GM12891 (cell line): ENCODE measurements at regions not wholly inside any gene's neighbourhood (a gene's known extent, or its start where the extent isn't known, plus 50 kb on each side); places are given as distances from the start of the nearest gene placed in this dataset.

Experiments
- PAX5 ChIP-seq: IDR thresholded peaks from 2 replicates; pipeline ENCODE4 v1.6.1; 2011; ENCODE audit warnings: low read length, moderate library complexity, mild to moderate bottlenecking; ENCODE audit not compliant: insufficient read depth, severe bottlenecking
- POLR2A ChIP-seq: IDR thresholded peaks from 2 replicates; pipeline ENCODE4 v1.6.1; 2011; ENCODE audit warnings: low read depth, low read length, control low read depth
- POLR2AphosphoS5 ChIP-seq: IDR thresholded peaks from 2 replicates; pipeline ENCODE4 v1.6.1; 2011; ENCODE audit warnings: low read depth, low read length, control low read depth
- SPI1 ChIP-seq: IDR thresholded peaks from 2 replicates; pipeline ENCODE4 v1.6.1; 2011; ENCODE audit warnings: low read depth, low read length, control low read depth
- TAF1 ChIP-seq: IDR thresholded peaks from 2 replicates; pipeline ENCODE4 v1.6.1; 2011; ENCODE audit warnings: low read depth, low read length, control low read depth

DNA sequence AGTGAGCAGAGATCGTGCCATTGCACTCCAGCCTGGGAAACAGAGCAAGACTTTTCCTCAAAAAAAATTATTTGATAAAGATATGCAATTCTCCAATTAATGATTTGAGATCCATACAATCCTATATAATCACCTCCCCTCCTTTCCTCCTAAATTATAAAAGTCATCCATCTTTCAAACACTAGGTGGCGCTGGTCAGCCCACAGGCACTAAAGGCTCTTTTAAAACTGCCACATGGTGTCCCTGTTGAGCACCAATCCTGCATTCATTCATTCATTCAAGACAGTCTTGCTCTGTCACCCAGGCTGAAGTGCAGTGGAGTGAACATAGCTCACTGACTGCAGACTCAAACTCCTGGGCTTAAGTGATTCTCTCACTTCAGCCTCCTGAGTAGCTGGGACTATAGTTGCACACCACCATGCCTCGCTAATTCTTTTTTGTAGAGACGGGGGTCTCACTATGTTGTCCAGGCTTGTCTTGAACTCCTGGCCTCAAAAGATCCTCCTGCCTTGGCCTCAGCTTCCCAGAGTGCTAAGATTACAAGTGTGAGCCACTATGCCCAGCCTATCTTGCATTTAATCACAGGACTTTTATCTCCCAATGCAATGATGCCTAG lies 58.7 kb upstream of the SLC2A12 start:
- TF ChIP-seq POLR2A (no peak), POLR2AphosphoS5 (no peak), SPI1 (no peak), TAF1 (no peak), PAX5 (no peak)
